ENCODE measurements at regions not wholly inside any gene's neighbourhood (a gene's known extent, or its start where the extent isn't known, plus 50 kb on each side); places are given as distances from the start of the nearest gene placed in this dataset.

GRCh38 chr2:145806546-145806945, 1286.6 kb upstream of the ZEB2 start:
- TF ChIP-seq CTCF (conservative IDR thresholded peaks at IDR 0.05 in 1 of 2, IDR thresholded peaks at IDR 0.05 in 1 of 2; ENCODE audit: low read depth in 1 of 2, low read length in 2 of 2) = no peak
- TF ChIP-seq EZH2 (IDR thresholded peaks at IDR 0.05; ENCODE audit: low read length, missing control alignments) = no peak

Measured in fibroblast of lung (primary cell).